ENCODE measurements at regions not wholly inside any gene's neighbourhood (a gene's known extent, or its start where the extent isn't known, plus 50 kb on each side); places are given as distances from the start of the nearest gene placed in this dataset.

DNA sequence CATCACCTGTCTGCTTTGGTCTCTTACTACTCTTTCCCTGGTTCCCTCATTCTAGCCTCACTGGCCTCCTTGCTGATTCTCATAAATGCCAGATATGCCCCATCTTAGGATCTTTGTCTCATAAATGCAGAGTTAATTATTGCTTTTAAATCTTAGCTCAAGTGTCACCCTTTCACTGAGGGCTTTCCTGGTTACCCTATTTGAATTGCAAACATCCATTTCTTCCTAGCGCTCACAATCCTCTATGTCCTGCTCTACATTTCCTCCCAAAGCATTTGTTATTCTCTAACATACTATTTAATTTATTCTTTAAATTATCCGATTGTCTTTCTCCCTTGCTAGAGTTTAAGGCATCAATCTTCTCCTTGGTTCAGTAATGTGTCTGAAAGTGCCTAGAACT is 296.5 kb upstream of the ADGRL4 start:
- TF ChIP-seq, protein P1, sequence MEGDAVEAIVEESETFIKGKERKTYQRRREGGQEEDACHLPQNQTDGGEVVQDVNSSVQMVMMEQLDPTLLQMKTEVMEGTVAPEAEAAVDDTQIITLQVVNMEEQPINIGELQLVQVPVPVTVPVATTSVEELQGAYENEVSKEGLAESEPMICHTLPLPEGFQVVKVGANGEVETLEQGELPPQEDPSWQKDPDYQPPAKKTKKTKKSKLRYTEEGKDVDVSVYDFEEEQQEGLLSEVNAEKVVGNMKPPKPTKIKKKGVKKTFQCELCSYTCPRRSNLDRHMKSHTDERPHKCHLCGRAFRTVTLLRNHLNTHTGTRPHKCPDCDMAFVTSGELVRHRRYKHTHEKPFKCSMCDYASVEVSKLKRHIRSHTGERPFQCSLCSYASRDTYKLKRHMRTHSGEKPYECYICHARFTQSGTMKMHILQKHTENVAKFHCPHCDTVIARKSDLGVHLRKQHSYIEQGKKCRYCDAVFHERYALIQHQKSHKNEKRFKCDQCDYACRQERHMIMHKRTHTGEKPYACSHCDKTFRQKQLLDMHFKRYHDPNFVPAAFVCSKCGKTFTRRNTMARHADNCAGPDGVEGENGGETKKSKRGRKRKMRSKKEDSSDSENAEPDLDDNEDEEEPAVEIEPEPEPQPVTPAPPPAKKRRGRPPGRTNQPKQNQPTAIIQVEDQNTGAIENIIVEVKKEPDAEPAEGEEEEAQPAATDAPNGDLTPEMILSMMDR (IDR thresholded peaks at IDR 0.05; ENCODE audit: insufficient read depth in 1 of 2, low read depth in 1 of 2, low read length in 1 of 2, severe bottlenecking in 1 of 2, unreplicated experiment in 1 of 2), result no peak
- no peak overlapping the region for H3K4me3 Mint-ChIP-seq (ENCODE audit: unreplicated experiment)
- DNase-seq, result no peak
- Histone ChIP-seq H3K9me3 (no peaks in the 10 kb centered on the region), H3K36me3 (ENCODE audit: control insufficient read depth, insufficient read depth, low read length) (no peaks in the 10 kb centered on the region), H3K4me1 (no peaks in the 10 kb centered on the region), H3K27me3 (replicated peaks; ENCODE audit: control insufficient read depth, insufficient read depth, low read length) (no peaks in the 10 kb centered on the region), H3K4me3 (ENCODE audit: low read depth, low read length) (no peak overlapping the region)
- no peak overlapping the region for H3K27ac Mint-ChIP-seq (ENCODE audit: unreplicated experiment)
- intact Hi-C loops (cut with micrococcal nuclease; ENCODE audit: unreplicated experiment), result no loop called here
- no TSS peak for BruUV-seq (replicated peaks)
- no peaks in the 10 kb centered on the region for H3K9me3 Mint-ChIP-seq (ENCODE audit: unreplicated experiment)
- ChIA-PET POLR2A (no interaction called here), CTCF (no interaction called here)
- H3K4me1 Mint-ChIP-seq (ENCODE audit: low read depth, unreplicated experiment), result no peaks in the 10 kb centered on the region
- no peaks in the 10 kb centered on the region for H3K27me3 Mint-ChIP-seq (ENCODE audit: insufficient read depth, unreplicated experiment)
- no peaks in the 10 kb centered on the region for H3K36me3 Mint-ChIP-seq (ENCODE audit: insufficient read depth, unreplicated experiment)

DNA sequence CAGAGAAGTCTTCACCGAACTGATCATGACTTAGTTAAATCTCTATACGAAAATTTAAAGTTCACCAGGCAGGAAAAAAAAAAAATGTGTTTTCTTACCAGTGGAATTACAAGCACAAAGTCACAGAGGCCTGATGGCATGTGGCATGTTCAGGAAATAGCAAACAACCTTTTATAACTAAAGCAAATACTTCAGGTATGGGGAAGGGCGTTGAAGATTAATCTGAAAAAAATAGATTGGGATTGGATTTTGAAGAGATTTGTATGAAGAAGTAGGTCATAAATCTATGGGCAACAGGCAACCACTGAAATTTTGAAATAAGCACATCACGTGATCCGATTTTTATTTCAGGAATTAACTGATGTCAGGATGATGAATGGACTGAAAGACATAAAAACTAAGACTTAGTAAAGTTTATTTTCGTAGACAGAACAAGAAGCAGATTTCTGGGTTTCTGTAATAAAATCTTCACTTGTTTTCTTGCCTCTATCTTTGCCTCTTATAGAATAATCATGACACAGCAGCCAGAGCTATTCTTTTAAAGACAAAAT is 295.9 kb upstream of the ADGRL4 start:
- H3K27me3 Mint-ChIP-seq (ENCODE audit: insufficient read depth, unreplicated experiment), result no peaks in the 10 kb centered on the region

GRCh38 chr1:79295967-79296366 is 289.4 kb upstream of the ADGRL4 start:
- BruUV-seq (replicated peaks), result no TSS peak
- Histone ChIP-seq H3K27me3 (replicated peaks; ENCODE audit: control insufficient read depth, insufficient read depth, low read length) (no peaks in the 10 kb centered on the region), H3K4me1 (no peaks in the 10 kb centered on the region), H3K36me3 (ENCODE audit: control insufficient read depth, insufficient read depth, low read length) (no peaks in the 10 kb centered on the region), H3K9me3 (no peaks in the 10 kb centered on the region), H3K4me3 (ENCODE audit: low read depth, low read length) (no peak overlapping the region)
- no peak for DNase-seq
- H3K4me3 Mint-ChIP-seq (ENCODE audit: unreplicated experiment), result no peak overlapping the region
- H3K9me3 Mint-ChIP-seq (ENCODE audit: unreplicated experiment), result no peaks in the 10 kb centered on the region
- H3K36me3 Mint-ChIP-seq (ENCODE audit: insufficient read depth, unreplicated experiment), result no peaks in the 10 kb centered on the region
- TF ChIP-seq, protein P1 (IDR thresholded peaks at IDR 0.05; ENCODE audit: insufficient read depth in 1 of 2, low read depth in 1 of 2, low read length in 1 of 2, severe bottlenecking in 1 of 2, unreplicated experiment in 1 of 2), result no peak
- H3K27ac Mint-ChIP-seq (ENCODE audit: unreplicated experiment), result no peak overlapping the region
- peaks cover 7% of the 10 kb centered on the region for H3K27me3 Mint-ChIP-seq (ENCODE audit: insufficient read depth, unreplicated experiment)
- no peaks in the 10 kb centered on the region for H3K4me1 Mint-ChIP-seq (ENCODE audit: low read depth, unreplicated experiment)
- CTCF ChIA-PET, result no interaction called here
- intact Hi-C loops (cut with micrococcal nuclease; ENCODE audit: unreplicated experiment), result no loop called here
- POLR2A ChIA-PET, result no interaction called here

More for the DNA sequence above, 295.9 kb upstream of the ADGRL4 start:
- Histone ChIP-seq H3K27me3 (replicated peaks; ENCODE audit: control insufficient read depth, insufficient read depth, low read length) (no peaks in the 10 kb centered on the region), H3K9me3 (no peaks in the 10 kb centered on the region), H3K4me1 (no peaks in the 10 kb centered on the region), H3K36me3 (ENCODE audit: control insufficient read depth, insufficient read depth, low read length) (no peaks in the 10 kb centered on the region), H3K4me3 (ENCODE audit: low read depth, low read length) (no peak overlapping the region)
- Mint-ChIP-seq H3K4me1 (ENCODE audit: low read depth, unreplicated experiment) (no peaks in the 10 kb centered on the region), H3K4me3 (ENCODE audit: unreplicated experiment) (no peak overlapping the region), H3K9me3 (ENCODE audit: unreplicated experiment) (no peaks in the 10 kb centered on the region), H3K27ac (ENCODE audit: unreplicated experiment) (no peak overlapping the region), H3K36me3 (ENCODE audit: insufficient read depth, unreplicated experiment) (no peaks in the 10 kb centered on the region)
- ChIA-PET CTCF (no interaction called here), POLR2A (no interaction called here)
- BruUV-seq (replicated peaks), result no TSS peak
- DNase-seq, result no peak
- TF ChIP-seq, protein P1 (IDR thresholded peaks at IDR 0.05; ENCODE audit: insufficient read depth in 1 of 2, low read depth in 1 of 2, low read length in 1 of 2, severe bottlenecking in 1 of 2, unreplicated experiment in 1 of 2), result no peak
- intact Hi-C loops (cut with micrococcal nuclease; ENCODE audit: unreplicated experiment), result no loop called here

Measured in Caco-2 (cell line).